GM18870 (cell line): ENCODE measurements at regions not wholly inside any gene's neighbourhood (a gene's known extent, or its start where the extent isn't known, plus 50 kb on each side); places are given as distances from the start of the nearest gene placed in this dataset.

Source experiments
- ATAC-seq: cut with Tn5 transposase; IDR thresholded peaks from one replicate; pipeline ENCODE4 v1.9.1; 2021; ENCODE audit warnings: moderate library complexity; ENCODE audit not compliant: unreplicated experiment

GRCh38 chr17:71709946-71710345 is 410.9 kb upstream of the SOX9 start:
- no peak for ATAC-seq

GRCh38 chr17:71710816-71711215 is 410.0 kb upstream of the SOX9 start:
- no peak for ATAC-seq

- ATAC-seq: no peak
These were observed 407.0 kb upstream of the SOX9 start for GRCh38 chr17:71713846-71714245.

GRCh38 chr17:71724339-71724738 is 396.5 kb upstream of the SOX9 start:
- no peak for ATAC-seq

GRCh38 chr17:71725811-71726210 is 395.0 kb upstream of the SOX9 start:
- no peak for ATAC-seq

- no peak for ATAC-seq
These were observed 394.5 kb upstream of the SOX9 start for GRCh38 chr17:71726341-71726740.

GRCh38 chr17:71727292-71727691 is 393.5 kb upstream of the SOX9 start:
- no peak for ATAC-seq

- no peak for ATAC-seq
These were observed 393.1 kb upstream of the SOX9 start for GRCh38 chr17:71727723-71728122.

- ATAC-seq: no peak
These were observed 389.9 kb upstream of the SOX9 start for GRCh38 chr17:71730871-71731270.

- no peak for ATAC-seq
These were observed 384.9 kb upstream of the SOX9 start for GRCh38 chr17:71735893-71736292.

GRCh38 chr17:71740866-71741265 is 380.0 kb upstream of the SOX9 start:
- no peak for ATAC-seq

- no peak for ATAC-seq
These were observed 379.0 kb upstream of the SOX9 start for GRCh38 chr17:71741836-71742235.

GRCh38 chr17:71748872-71749271 is 371.9 kb upstream of the SOX9 start:
- ATAC-seq: no peak

GRCh38 chr17:71753070-71753469 is 367.8 kb upstream of the SOX9 start:
- ATAC-seq: no peak

GRCh38 chr17:71757156-71757555 is 363.7 kb upstream of the SOX9 start:
- ATAC-seq: no peak

GRCh38 chr17:71757956-71758355 is 362.9 kb upstream of the SOX9 start:
- no peak for ATAC-seq

GRCh38 chr17:71759422-71760060 is 361.3 kb upstream of the SOX9 start:
- ATAC-seq: no peak

- no peak for ATAC-seq
These were observed 360.6 kb upstream of the SOX9 start for GRCh38 chr17:71760062-71760720.

GRCh38 chr17:71762526-71762925 is 358.3 kb upstream of the SOX9 start:
- ATAC-seq: no peak

- no peak for ATAC-seq
These were observed 356.3 kb upstream of the SOX9 start for GRCh38 chr17:71764505-71764904.

GRCh38 chr17:71765437-71765836 is 355.4 kb upstream of the SOX9 start:
- ATAC-seq: no peak

GRCh38 chr17:71769850-71770249 is 351.0 kb upstream of the SOX9 start:
- ATAC-seq: no peak
